ENCODE measurements at regions not wholly inside any gene's neighbourhood (a gene's known extent, or its start where the extent isn't known, plus 50 kb on each side); places are given as distances from the start of the nearest gene placed in this dataset.

DNA sequence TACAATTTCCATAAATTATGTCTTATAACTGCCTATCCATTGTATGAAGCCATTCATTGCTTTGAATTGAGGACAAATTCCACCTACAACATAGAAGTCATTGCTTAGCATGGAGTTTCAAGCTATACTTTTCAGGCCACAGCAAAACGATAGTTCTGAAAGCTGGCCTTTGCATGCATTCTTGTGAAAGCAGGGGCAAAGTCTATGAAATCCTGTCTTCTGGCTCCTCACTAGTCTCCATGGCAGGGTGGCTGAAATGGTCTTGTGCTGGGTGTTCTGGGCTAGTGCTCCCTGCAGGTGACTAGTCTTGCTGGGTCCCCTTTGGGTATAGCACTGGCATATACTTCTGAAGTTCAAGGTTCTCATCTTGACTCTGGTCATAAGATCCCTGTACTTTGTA lies 353.9 kb upstream of the ZNF608 start:
- TF ChIP-seq, protein P1, sequence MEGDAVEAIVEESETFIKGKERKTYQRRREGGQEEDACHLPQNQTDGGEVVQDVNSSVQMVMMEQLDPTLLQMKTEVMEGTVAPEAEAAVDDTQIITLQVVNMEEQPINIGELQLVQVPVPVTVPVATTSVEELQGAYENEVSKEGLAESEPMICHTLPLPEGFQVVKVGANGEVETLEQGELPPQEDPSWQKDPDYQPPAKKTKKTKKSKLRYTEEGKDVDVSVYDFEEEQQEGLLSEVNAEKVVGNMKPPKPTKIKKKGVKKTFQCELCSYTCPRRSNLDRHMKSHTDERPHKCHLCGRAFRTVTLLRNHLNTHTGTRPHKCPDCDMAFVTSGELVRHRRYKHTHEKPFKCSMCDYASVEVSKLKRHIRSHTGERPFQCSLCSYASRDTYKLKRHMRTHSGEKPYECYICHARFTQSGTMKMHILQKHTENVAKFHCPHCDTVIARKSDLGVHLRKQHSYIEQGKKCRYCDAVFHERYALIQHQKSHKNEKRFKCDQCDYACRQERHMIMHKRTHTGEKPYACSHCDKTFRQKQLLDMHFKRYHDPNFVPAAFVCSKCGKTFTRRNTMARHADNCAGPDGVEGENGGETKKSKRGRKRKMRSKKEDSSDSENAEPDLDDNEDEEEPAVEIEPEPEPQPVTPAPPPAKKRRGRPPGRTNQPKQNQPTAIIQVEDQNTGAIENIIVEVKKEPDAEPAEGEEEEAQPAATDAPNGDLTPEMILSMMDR (conservative IDR thresholded peaks at IDR 0.05): no peak
- no peak overlapping the region for H3K4me3 Mint-ChIP-seq
- DNase-seq (ENCODE audit: low read depth, low spot score): no peak
- H3K4me1 Mint-ChIP-seq: peaks cover 19% of the 10 kb centered on the region
- H3K27ac Mint-ChIP-seq (ENCODE audit: unreplicated experiment): no peak overlapping the region
- peaks cover 9% of the 10 kb centered on the region for H3K36me3 Mint-ChIP-seq (ENCODE audit: low read depth)
- peaks cover 8% of the 10 kb centered on the region for H3K9me3 Mint-ChIP-seq
- no peaks in the 10 kb centered on the region for H3K27me3 Mint-ChIP-seq (ENCODE audit: low read depth)

DNA sequence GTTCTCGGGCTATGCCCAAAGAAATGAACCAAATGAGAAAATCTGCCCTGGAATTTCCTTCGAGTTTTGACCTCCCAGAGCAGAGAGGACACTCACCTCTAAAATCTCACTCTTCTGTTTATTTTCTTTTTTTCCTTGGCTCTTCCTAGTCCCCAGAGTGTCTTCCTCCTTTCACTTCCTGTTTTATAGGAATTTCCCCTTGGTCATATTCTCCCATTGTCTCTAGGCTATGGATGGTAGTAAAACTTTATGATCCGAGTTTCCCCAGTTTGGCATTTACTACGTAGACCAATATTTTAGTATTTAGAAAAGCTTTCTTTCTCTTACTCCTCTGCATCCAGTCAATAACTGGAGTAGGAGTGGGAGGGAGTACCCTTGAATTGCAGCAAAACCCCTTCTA lies 354.5 kb upstream of the ZNF608 start:
- no peak for DNase-seq (ENCODE audit: low read depth, low spot score)
- Mint-ChIP-seq H3K27ac (ENCODE audit: unreplicated experiment) (no peak overlapping the region), H3K4me1 (peaks cover 19% of the 10 kb centered on the region), H3K27me3 (ENCODE audit: low read depth) (no peaks in the 10 kb centered on the region), H3K36me3 (ENCODE audit: low read depth) (peaks cover 8% of the 10 kb centered on the region), H3K9me3 (peaks cover 8% of the 10 kb centered on the region), H3K4me3 (no peak overlapping the region)
- TF ChIP-seq, protein P1 (conservative IDR thresholded peaks at IDR 0.05): no peak

DNA sequence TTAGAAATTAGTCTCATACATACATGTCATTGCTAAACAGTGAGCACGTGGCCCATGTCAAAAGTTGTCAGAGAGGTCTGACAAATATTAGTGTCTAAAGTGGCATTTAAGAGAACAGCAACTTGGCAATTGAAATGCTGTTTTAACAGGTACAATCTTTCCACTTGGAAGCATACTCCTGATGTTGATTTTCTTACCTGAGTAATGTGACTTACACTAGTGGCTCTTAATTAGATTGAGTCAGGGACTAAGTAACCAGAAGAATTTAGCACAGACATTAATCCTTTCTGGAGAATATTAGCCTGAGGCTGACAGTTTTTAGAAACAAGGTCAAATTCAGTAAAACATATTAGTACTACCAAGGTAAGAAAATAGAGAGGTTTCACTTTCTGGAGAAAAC lies 357.0 kb upstream of the ZNF608 start:
- no peaks in the 10 kb centered on the region for H3K36me3 Mint-ChIP-seq (ENCODE audit: low read depth)
- TF ChIP-seq, protein P1 (conservative IDR thresholded peaks at IDR 0.05): no peak
- DNase-seq (ENCODE audit: low read depth, low spot score): no peak
- peaks cover 17% of the 10 kb centered on the region for H3K4me1 Mint-ChIP-seq
- H3K27ac Mint-ChIP-seq (ENCODE audit: unreplicated experiment): no peak overlapping the region
- H3K27me3 Mint-ChIP-seq (ENCODE audit: low read depth): no peaks in the 10 kb centered on the region
- no peaks in the 10 kb centered on the region for H3K9me3 Mint-ChIP-seq
- H3K4me3 Mint-ChIP-seq: no peak overlapping the region

DNA sequence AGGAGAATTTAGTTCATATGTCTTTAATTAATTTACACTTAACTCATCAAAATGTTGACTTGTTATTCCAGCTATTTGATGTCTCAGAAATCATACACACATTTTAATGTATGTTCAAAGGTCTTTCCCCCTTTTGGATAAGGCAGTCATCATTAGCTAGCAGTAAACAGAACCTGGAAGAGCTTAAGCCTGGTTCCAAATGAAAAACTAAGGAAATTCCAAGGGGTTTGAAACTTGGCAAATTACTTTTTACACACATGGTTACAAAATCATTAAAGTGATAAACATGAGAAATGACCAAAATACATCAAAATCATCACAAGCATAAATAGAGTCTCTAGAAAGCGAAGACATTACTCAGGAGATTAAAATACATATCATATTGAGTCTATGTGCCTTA lies 359.8 kb upstream of the ZNF608 start:
- Mint-ChIP-seq H3K4me3 (no peak overlapping the region), H3K27ac (ENCODE audit: unreplicated experiment) (no peak overlapping the region), H3K27me3 (ENCODE audit: low read depth) (no peaks in the 10 kb centered on the region), H3K4me1 (peaks cover 15% of the 10 kb centered on the region), H3K36me3 (ENCODE audit: low read depth) (peaks cover 2% of the 10 kb centered on the region), H3K9me3 (peaks cover 3% of the 10 kb centered on the region)
- DNase-seq (ENCODE audit: low read depth, low spot score): no peak
- TF ChIP-seq, protein P1 (conservative IDR thresholded peaks at IDR 0.05): no peak

DNA sequence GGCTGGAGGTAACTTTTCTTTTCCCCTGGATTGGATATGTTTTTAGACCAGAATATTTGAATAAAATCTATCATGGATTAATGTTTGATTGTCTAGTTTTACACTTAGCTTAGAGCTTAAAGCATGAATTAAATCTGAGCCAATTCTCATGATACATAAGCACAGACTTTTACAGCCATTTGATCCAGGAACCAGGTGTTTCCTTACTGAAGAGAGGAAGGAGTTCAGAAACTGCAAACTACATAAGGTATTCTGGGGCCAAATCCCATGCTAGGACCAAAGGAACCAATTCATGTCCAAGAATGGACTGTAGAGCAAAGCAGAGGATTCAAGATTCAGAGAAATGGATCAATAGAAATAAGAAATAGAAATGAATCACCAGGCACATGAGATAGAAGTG lies 360.4 kb upstream of the ZNF608 start:
- Mint-ChIP-seq H3K27ac (ENCODE audit: unreplicated experiment) (no peak overlapping the region), H3K4me1 (peaks cover 20% of the 10 kb centered on the region), H3K27me3 (ENCODE audit: low read depth) (no peaks in the 10 kb centered on the region), H3K9me3 (peaks cover 7% of the 10 kb centered on the region), H3K36me3 (ENCODE audit: low read depth) (peaks cover 5% of the 10 kb centered on the region), H3K4me3 (no peak overlapping the region)
- TF ChIP-seq, protein P1 (conservative IDR thresholded peaks at IDR 0.05): no peak
- DNase-seq (ENCODE audit: low read depth, low spot score): no peak

DNA sequence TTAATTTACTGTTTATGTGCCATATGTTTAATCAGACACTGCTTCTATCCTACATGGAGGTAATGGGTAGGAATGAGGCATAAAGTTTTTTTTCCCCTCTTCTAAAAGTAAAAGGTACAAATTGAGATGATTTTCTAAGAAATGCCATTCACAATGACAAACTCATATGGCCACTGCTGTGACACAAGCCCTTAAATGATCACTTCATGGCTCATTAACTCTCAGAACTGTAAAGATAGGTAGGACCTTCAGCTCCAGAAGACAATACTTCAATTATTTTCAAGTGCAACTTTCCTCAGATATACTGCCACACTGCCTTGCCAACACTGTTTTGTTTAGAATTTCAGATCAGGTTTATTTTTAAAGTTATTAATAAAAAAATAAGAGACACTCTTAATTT lies 362.9 kb upstream of the ZNF608 start:
- H3K27ac Mint-ChIP-seq (ENCODE audit: unreplicated experiment): no peak overlapping the region
- peaks cover 5% of the 10 kb centered on the region for H3K36me3 Mint-ChIP-seq (ENCODE audit: low read depth)
- H3K4me3 Mint-ChIP-seq: no peak overlapping the region
- H3K4me1 Mint-ChIP-seq: peaks cover 20% of the 10 kb centered on the region
- no peaks in the 10 kb centered on the region for H3K27me3 Mint-ChIP-seq (ENCODE audit: low read depth)
- DNase-seq (ENCODE audit: low read depth, low spot score): no peak
- H3K9me3 Mint-ChIP-seq: peaks cover 8% of the 10 kb centered on the region
- TF ChIP-seq, protein P1 (conservative IDR thresholded peaks at IDR 0.05): no peak

All from neural crest cell (in vitro differentiated cells).